ENCODE measurements at regions not wholly inside any gene's neighbourhood (a gene's known extent, or its start where the extent isn't known, plus 50 kb on each side); places are given as distances from the start of the nearest gene placed in this dataset.

DNA sequence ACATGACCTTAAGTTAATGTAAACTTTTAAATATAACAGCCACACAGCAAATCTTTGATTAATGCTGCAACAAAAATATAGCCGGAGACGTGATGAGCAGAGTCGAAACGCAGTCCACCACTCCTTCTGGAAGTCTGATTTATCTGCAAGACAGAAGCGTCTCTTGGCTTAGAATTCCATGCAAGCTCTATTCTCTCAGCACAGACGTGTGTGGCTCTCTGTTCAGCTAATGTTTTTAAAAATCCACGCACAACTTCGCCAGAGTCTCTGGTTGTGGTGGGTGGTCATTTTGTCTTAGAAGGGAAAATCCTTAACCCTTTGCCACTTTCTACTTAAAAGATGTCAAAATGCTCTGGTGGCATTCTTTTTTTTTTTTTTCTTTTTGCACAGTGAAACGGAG lies 438.0 kb upstream of the MGMT start:
- TF ChIP-seq RAD21 (IDR thresholded peaks at IDR 0.05; ENCODE audit: low read length) (no peak), ELF1 (IDR thresholded peaks at IDR 0.05) (no peak), TAF1 (IDR thresholded peaks at IDR 0.05; ENCODE audit: borderline replicate concordance, low read depth, low read length) (no peak), SIN3A (IDR thresholded peaks at IDR 0.05; ENCODE audit: borderline replicate concordance, low read depth, low read length) (no peak), YY1 (IDR thresholded peaks at IDR 0.05; ENCODE audit: low read depth) (no peak), POLR2AphosphoS5 (IDR thresholded peaks at IDR 0.05; ENCODE audit: low read depth, low read length) (no peak), MXI1 (IDR thresholded peaks at IDR 0.05; ENCODE audit: low read depth, low read length) (no peak), JUND (IDR thresholded peaks at IDR 0.05) (no peak), EZH2phosphoT487 (IDR thresholded peaks at IDR 0.05; ENCODE audit: borderline replicate concordance, low read depth) (no peak)
- TF ChIP-seq, protein P1, sequence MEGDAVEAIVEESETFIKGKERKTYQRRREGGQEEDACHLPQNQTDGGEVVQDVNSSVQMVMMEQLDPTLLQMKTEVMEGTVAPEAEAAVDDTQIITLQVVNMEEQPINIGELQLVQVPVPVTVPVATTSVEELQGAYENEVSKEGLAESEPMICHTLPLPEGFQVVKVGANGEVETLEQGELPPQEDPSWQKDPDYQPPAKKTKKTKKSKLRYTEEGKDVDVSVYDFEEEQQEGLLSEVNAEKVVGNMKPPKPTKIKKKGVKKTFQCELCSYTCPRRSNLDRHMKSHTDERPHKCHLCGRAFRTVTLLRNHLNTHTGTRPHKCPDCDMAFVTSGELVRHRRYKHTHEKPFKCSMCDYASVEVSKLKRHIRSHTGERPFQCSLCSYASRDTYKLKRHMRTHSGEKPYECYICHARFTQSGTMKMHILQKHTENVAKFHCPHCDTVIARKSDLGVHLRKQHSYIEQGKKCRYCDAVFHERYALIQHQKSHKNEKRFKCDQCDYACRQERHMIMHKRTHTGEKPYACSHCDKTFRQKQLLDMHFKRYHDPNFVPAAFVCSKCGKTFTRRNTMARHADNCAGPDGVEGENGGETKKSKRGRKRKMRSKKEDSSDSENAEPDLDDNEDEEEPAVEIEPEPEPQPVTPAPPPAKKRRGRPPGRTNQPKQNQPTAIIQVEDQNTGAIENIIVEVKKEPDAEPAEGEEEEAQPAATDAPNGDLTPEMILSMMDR (IDR thresholded peaks at IDR 0.05): no peak
- TF ChIP-seq, protein P2, sequence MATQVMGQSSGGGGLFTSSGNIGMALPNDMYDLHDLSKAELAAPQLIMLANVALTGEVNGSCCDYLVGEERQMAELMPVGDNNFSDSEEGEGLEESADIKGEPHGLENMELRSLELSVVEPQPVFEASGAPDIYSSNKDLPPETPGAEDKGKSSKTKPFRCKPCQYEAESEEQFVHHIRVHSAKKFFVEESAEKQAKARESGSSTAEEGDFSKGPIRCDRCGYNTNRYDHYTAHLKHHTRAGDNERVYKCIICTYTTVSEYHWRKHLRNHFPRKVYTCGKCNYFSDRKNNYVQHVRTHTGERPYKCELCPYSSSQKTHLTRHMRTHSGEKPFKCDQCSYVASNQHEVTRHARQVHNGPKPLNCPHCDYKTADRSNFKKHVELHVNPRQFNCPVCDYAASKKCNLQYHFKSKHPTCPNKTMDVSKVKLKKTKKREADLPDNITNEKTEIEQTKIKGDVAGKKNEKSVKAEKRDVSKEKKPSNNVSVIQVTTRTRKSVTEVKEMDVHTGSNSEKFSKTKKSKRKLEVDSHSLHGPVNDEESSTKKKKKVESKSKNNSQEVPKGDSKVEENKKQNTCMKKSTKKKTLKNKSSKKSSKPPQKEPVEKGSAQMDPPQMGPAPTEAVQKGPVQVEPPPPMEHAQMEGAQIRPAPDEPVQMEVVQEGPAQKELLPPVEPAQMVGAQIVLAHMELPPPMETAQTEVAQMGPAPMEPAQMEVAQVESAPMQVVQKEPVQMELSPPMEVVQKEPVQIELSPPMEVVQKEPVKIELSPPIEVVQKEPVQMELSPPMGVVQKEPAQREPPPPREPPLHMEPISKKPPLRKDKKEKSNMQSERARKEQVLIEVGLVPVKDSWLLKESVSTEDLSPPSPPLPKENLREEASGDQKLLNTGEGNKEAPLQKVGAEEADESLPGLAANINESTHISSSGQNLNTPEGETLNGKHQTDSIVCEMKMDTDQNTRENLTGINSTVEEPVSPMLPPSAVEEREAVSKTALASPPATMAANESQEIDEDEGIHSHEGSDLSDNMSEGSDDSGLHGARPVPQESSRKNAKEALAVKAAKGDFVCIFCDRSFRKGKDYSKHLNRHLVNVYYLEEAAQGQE (IDR thresholded peaks at IDR 0.05; ENCODE audit: low read depth, low read length): no peak
